SK-N-MC (cell line): ENCODE measurements at regions not wholly inside any gene's neighbourhood (a gene's known extent, or its start where the extent isn't known, plus 50 kb on each side); places are given as distances from the start of the nearest gene placed in this dataset.

ENCODE experiments used
- EZH2 ChIP-seq: fragments of 200-600 bp; sonication (generic); IDR thresholded peaks from one replicate; pipeline ENCODE4 v1.6.1; 2017; ENCODE audit warnings: antibody characterized with exemption
- POLR2AphosphoS5 ChIP-seq: IDR thresholded peaks from 2 replicates; pipeline ENCODE4 v1.6.1; 2012; ENCODE audit warnings: mild to moderate bottlenecking, low read depth, low read length, borderline replicate concordance

DNA sequence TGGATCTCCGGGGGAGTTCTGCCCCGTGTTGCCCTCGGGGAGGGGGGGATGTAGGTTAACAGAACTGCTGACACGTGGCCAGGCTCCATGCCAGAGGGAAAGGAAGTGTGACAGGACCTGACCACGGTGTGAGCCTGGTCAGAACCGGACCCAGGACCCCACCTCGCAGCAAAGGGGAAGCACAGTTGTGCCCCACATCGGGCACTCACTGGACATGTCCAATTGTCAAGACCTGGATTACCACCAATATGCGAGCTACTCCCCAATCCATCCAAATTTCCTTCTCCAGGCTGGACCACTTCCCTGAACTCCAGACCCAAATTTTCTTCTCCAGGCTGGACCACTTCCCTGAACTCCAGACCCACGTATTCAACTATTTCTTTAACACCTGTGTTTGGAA is 78.8 kb upstream of the PIWIL1 start:
- TF ChIP-seq POLR2AphosphoS5 = no peak
- no peak for TF ChIP-seq EZH2
